GM12878 (cell line): ENCODE measurements at regions not wholly inside any gene's neighbourhood (a gene's known extent, or its start where the extent isn't known, plus 50 kb on each side); places are given as distances from the start of the nearest gene placed in this dataset.

Experiments
- ATAC-seq: fragments of 200-7000 bp; cut with Tn5 transposase; 3 replicates; pipeline ENCODE4 v1.9.1; 2020; ENCODE audit warnings: mild to moderate bottlenecking, moderate library complexity
- BruUV-seq: library from RNA; stranded (reverse); fragments of 400-500 nt; replicated peaks from 2 replicates; lab custom pipeline; 2021; lab: Mats Ljungman, UMichigan
- CTCF ChIA-PET: fragments of 300-600 bp; sonication (Branson Sonifier 250); formaldehyde crosslinking; extraction: SDS; loops from one replicate; lab custom pipeline; 2021; ENCODE audit warnings: inconsistent platforms; lab: Yijun Ruan, JAX
- POLR2A ChIA-PET: fragments of 350-600 bp; formaldehyde crosslinking; extraction: SDS; loops from one replicate; lab custom pipeline; 2021; ENCODE audit warnings: inconsistent platforms; lab: Charles Lee
- RAD21 ChIA-PET: fragments of 300-600 bp; sonication (Branson Sonifier 250); formaldehyde crosslinking; loops from one replicate; lab custom pipeline; 2023; ENCODE audit warnings: antibody characterized with exemption; ENCODE audit not compliant: unreplicated experiment; lab: Charles Lee
- SMC1A ChIA-PET: fragments of 300-600 bp; sonication (Branson Sonifier 250); formaldehyde crosslinking; loops from one replicate; lab custom pipeline; 2023; ENCODE audit not compliant: unreplicated experiment, uncharacterized antibody; lab: Charles Lee
- DNase-seq: peaks from one replicate; pipeline ENCODE4 v3.0.0-alpha.2; 2011; ENCODE audit warnings: low read depth, low spot score
- FAIRE-seq: peaks from 3 replicates; lab custom pipeline; 2011; peaks lifted over from hg19 to GRCh38; lab: Jason Lieb, UNC
- H2AFZ ChIP-seq: 2 replicates; pipeline ENCODE4 v1.6.0; 2011; ENCODE audit warnings: low read depth, low read length, control low read depth; ENCODE audit not compliant: control insufficient read depth
- H3K27ac ChIP-seq: 2 replicates; pipeline ENCODE4 v1.5.1; 2011; ENCODE audit warnings: control low read depth; ENCODE audit not compliant: control insufficient read depth, insufficient read depth
- H3K27me3 ChIP-seq, 2 experiments: replicated peaks in 1 of 2; 2 replicates each; pipeline versions ENCODE4 v1.6.0 to v1.6.1; 2011; ENCODE audit warnings: low read length in 1 of 2; ENCODE audit not compliant: control insufficient read depth in 2 of 2, insufficient read depth in 2 of 2
- H3K36me3 ChIP-seq, 2 experiments: 2 replicates each; pipeline ENCODE4 v1.5.1; 2011; ENCODE audit warnings: low read length in 1 of 2; ENCODE audit not compliant: control insufficient read depth in 2 of 2, insufficient read depth in 2 of 2
- H3K4me1 ChIP-seq: 2 replicates; pipeline ENCODE4 v1.6.1; 2011; ENCODE audit warnings: mild to moderate bottlenecking, low read length, moderate library complexity, mixed read lengths; ENCODE audit not compliant: control insufficient read depth, insufficient read depth
- H3K4me2 ChIP-seq: 2 replicates; pipeline ENCODE4 v1.6.0; 2011; ENCODE audit warnings: control low read depth; ENCODE audit not compliant: control insufficient read depth, insufficient read depth
- H3K4me3 ChIP-seq: fragments of 200-600 bp; sonication (generic); 2 replicates; pipeline ENCODE4 v1.5.1; 2016
- H3K79me2 ChIP-seq: 2 replicates; pipeline ENCODE4 v1.6.0; 2011; ENCODE audit warnings: low read length; ENCODE audit not compliant: control insufficient read depth, insufficient read depth
- H3K9ac ChIP-seq: 2 replicates; pipeline ENCODE4 v1.8.0; 2011; ENCODE audit warnings: low read length, control low read depth, mixed read lengths; ENCODE audit not compliant: control insufficient read depth, insufficient read depth
- H3K9me3 ChIP-seq: replicated peaks from 3 replicates; pipeline ENCODE4 v1.5.1; 2011; ENCODE audit warnings: mild to moderate bottlenecking, low read length; ENCODE audit not compliant: control insufficient read depth, insufficient read depth
- H4K20me1 ChIP-seq: 2 replicates; pipeline ENCODE4 v1.6.0; 2011; ENCODE audit not compliant: control insufficient read depth, insufficient read depth
- HDAC6 ChIP-seq: fragments of 200-600 bp; sonication (generic); IDR thresholded peaks from one replicate; pipeline ENCODE4 v1.8.0; 2017; ENCODE audit warnings: antibody characterized with exemption; ENCODE audit not compliant: unreplicated experiment
- KAT2A ChIP-seq: conservative IDR thresholded peaks from 2 replicates; pipeline ENCODE4 v1.6.1; 2011; ENCODE audit warnings: low read depth, low read length; ENCODE audit not compliant: control insufficient read depth
- KDM1A ChIP-seq: fragments of 200-600 bp; sonication (generic); IDR thresholded peaks from 2 replicates; pipeline ENCODE4 v1.6.1; 2016; ENCODE audit warnings: borderline replicate concordance
- POU2F2 ChIP-seq: IDR thresholded peaks from 3 replicates; pipeline ENCODE4 v1.6.1; 2011; ENCODE audit warnings: low read depth, mild to moderate bottlenecking, low read length, borderline replicate concordance
- SMAD5 ChIP-seq: IDR thresholded peaks from 2 replicates; pipeline ENCODE4 v1.6.1; 2016; ENCODE audit warnings: antibody characterized with exemption, low read depth
- YBX1 ChIP-seq: fragments of 450-650 bp; IDR thresholded peaks from 2 replicates; pipeline ENCODE4 v1.6.1; 2016; ENCODE audit warnings: antibody characterized with exemption
- WGBS: methylation state at CpG from one replicate; pipeline ENCODE4 v1.1.6; 2016; ENCODE audit warnings: low lambda C conversion rate; ENCODE audit not compliant: insufficient replicate concordance, insufficient coverage; ENCODE audit errors: missing lambda C conversion rate; 5-methylcytosine and 5-hydroxymethylcytosine counted together
- in situ Hi-C: fragments of 300-500 bp; cut with MboI; formaldehyde crosslinking; loops from 9 replicates; pipeline ENCODE4 v1.14.3; 2018; ENCODE audit warnings: mixed read lengths
- intact Hi-C: fragments of 100-400 bp; cut with micrococcal nuclease; formaldehyde crosslinking; loops from one replicate; pipeline ENCODE4 v1.14.2; 2022; ENCODE audit not compliant: unreplicated experiment

GRCh38 chr18:11268153-11268552 is 118.8 kb upstream of the PIEZO2 start:
- WGBS: 0% methylated on average over 2 of the region's 2 CpGs
- BruUV-seq: no TSS peak
- no peak for FAIRE-seq

GRCh38 chr18:11266781-11267480 is 117.6 kb upstream of the PIEZO2 start:
- H3K4me2 ChIP-seq: no peak overlapping the region
- TF ChIP-seq HDAC6: no peak
- TF ChIP-seq SMAD5: no peak
- TF ChIP-seq YBX1: no peak
- TF ChIP-seq KAT2A: no peak
- H4K20me1 ChIP-seq: no peaks in the 10 kb centered on the region
- no peak overlapping the region for H3K27ac ChIP-seq
- ChIA-PET SMC1A (no interaction called here), CTCF (no interaction called here), POLR2A (no interaction called here), RAD21 (no interaction called here)
- WGBS: 20% methylated on average over 10 of the region's 10 CpGs
- intact Hi-C loops (no loop called here), in situ Hi-C loops (no loop called here)
- H3K4me1 ChIP-seq: no peaks in the 10 kb centered on the region
- no peaks in the 10 kb centered on the region for H3K36me3 ChIP-seq
- no peak overlapping the region for H3K4me3 ChIP-seq
- ATAC-seq (no peak), FAIRE-seq (no peak), DNase-seq (no peak)
- peaks cover 0 to 2% of the 10 kb centered on the region in 2 experiments; a peak in 1 of 4 replicates for H3K27me3 ChIP-seq
- no peaks in the 10 kb centered on the region for H3K79me2 ChIP-seq
- H2AFZ ChIP-seq: no peak overlapping the region
- no peaks in the 10 kb centered on the region; the same call in 2 of the 3 replicates for H3K9me3 ChIP-seq
- no TSS peak for BruUV-seq
- no peak overlapping the region for H3K9ac ChIP-seq

More at GRCh38 chr18:11268153-11268552, 118.8 kb upstream of the PIEZO2 start:
- intact Hi-C loops (no loop called here), in situ Hi-C loops (no loop called here)
- H3K9me3 ChIP-seq: no peaks in the 10 kb centered on the region
- H3K4me1 ChIP-seq: no peaks in the 10 kb centered on the region
- DNase-seq (no peak), ATAC-seq (no peak)
- RAD21 ChIA-PET: no interaction called here
- no peak overlapping the region for H3K4me2 ChIP-seq
- TF ChIP-seq KDM1A (no peak), POU2F2 (no peak)
- SMC1A ChIA-PET: no interaction called here
- H4K20me1 ChIP-seq: no peaks in the 10 kb centered on the region
- H2AFZ ChIP-seq: no peak overlapping the region
- CTCF ChIA-PET: no interaction called here
- 0 out of 4 replicates have a peak, but pooled peaks cover 0 to 2% of the 10 kb centered on the region in 2 experiments for H3K27me3 ChIP-seq
- H3K27ac ChIP-seq: no peak overlapping the region
- no peaks in the 10 kb centered on the region for H3K79me2 ChIP-seq
- POLR2A ChIA-PET: no interaction called here
- H3K36me3 ChIP-seq: no peaks in the 10 kb centered on the region
- no peak overlapping the region for H3K9ac ChIP-seq
- no peak overlapping the region for H3K4me3 ChIP-seq
